ENCODE measurements at regions not wholly inside any gene's neighbourhood (a gene's known extent, or its start where the extent isn't known, plus 50 kb on each side); places are given as distances from the start of the nearest gene placed in this dataset.

DNA sequence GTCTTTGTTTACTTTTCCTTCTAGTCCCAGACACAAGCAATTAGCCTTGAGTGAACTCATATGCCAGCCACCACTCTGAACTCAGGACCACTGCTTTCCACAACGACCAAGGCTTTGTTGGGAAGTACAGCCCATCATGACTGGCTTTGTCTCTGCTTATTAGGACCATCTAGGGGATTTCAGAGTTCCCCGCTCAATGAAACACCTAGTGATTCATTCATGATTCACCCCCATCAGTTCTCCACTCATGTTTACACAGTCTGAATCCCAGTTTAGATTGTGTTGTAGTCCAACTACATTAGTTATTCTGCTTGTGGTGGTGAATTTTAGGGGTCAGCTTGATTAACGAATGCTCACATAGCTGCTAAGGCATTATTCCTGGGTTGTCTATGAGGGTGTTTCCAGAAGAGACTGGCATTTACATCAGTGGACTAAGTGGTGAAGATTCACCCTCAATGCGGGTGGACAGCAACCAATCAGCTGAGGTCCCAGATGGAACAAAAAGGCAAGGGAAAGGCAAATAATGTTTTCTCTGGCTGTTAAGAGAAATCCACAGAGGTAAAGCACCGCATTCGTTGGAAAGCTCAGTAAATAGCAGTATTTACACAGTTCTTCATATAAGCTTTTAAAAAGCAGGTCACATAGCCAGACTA is 122.7 kb downstream of the RGS21 start:
- Histone ChIP-seq H3K36me3 (ENCODE audit: control insufficient read depth in 2 of 2, extremely low read depth in 1 of 2, insufficient read depth in 2 of 2, low read length in 2 of 2) (no peaks in the 10 kb centered on the region), H3K79me2 (ENCODE audit: control insufficient read depth, insufficient read depth, low read length) (no peaks in the 10 kb centered on the region), H3K9me1 (replicated peaks; ENCODE audit: control insufficient read depth, extremely low read depth, insufficient read depth, low read length) (no peaks in the 10 kb centered on the region), H3K9me3 (replicated peaks; ENCODE audit: control insufficient read depth, insufficient read depth, low read length) (no peaks in the 10 kb centered on the region), H3K4me1 (ENCODE audit: control insufficient read depth, extremely low read depth, insufficient read depth, low read length) (peaks cover 28% of the 10 kb centered on the region), H4K20me1 (replicated peaks; ENCODE audit: control insufficient read depth, extremely low read depth, insufficient read depth, low read length) (no peaks in the 10 kb centered on the region), H3K4me2 (ENCODE audit: insufficient read depth, low read length) (no peak overlapping the region), H3K9ac (replicated peaks; ENCODE audit: extremely low read depth, insufficient read depth, low read length) (no peak overlapping the region), H2AFZ (ENCODE audit: low read depth, low read length) (peak overlapping the region; percentile 81), H3K27me3 (ENCODE audit: control insufficient read depth in 2 of 2, insufficient read depth in 2 of 2, low read length in 2 of 2) (no peaks in the 10 kb centered on the region), H3K27ac (ENCODE audit: insufficient read depth, low read depth, low read length) (peak overlapping the region; percentile 51), H3K4me3 (replicated peaks in 1 of 3; ENCODE audit: insufficient read depth in 1 of 3, low read depth in 1 of 3, low read length in 3 of 3) (no peak overlapping the region)
- DNase-seq (ENCODE audit: low read depth, low spot score) (peak; percentile 72), FAIRE-seq (peak; percentile 70)
- POLR2A ChIA-PET: no interaction called here
- BruUV-seq (replicated peaks): TSS peak; percentile 56
- intact Hi-C loops (cut with micrococcal nuclease) (loop anchor here (5.0 to 10.0 kb wide), 4 partner anchors 177 to 1805 kb away; no protein-coding TSS in a partner anchor), dilution Hi-C loops (cut with MboI; ENCODE audit: extremely low pct_ligation_motif_present, low sequenced_read_pairs) (no loop called here)
- CTCF ChIA-PET: interaction anchor here (1.7 kb wide), 1 partner anchor 118 kb away, joined by 3 read pairs; no protein-coding TSS in a partner anchor
- TF ChIP-seq POLR2A (IDR thresholded peaks at IDR 0.05; ENCODE audit: low read depth, low read length) (no peak), EZH2 (IDR thresholded peaks at IDR 0.05; ENCODE audit: borderline replicate concordance, low read depth, low read length, severe bottlenecking) (no peak), JUN (IDR thresholded peaks at IDR 0.05; ENCODE audit: borderline replicate concordance, insufficient read depth, insufficient read length, low read depth) (peak; percentile 72), FOS (IDR thresholded peaks at IDR 0.05; ENCODE audit: borderline replicate concordance, insufficient read depth, low read length) (peak; percentile 97), POLR2AphosphoS5 (IDR thresholded peaks at IDR 0.05; ENCODE audit: insufficient read depth, low read depth, low read length) (peak; percentile 55)
- TF ChIP-seq, protein P1, sequence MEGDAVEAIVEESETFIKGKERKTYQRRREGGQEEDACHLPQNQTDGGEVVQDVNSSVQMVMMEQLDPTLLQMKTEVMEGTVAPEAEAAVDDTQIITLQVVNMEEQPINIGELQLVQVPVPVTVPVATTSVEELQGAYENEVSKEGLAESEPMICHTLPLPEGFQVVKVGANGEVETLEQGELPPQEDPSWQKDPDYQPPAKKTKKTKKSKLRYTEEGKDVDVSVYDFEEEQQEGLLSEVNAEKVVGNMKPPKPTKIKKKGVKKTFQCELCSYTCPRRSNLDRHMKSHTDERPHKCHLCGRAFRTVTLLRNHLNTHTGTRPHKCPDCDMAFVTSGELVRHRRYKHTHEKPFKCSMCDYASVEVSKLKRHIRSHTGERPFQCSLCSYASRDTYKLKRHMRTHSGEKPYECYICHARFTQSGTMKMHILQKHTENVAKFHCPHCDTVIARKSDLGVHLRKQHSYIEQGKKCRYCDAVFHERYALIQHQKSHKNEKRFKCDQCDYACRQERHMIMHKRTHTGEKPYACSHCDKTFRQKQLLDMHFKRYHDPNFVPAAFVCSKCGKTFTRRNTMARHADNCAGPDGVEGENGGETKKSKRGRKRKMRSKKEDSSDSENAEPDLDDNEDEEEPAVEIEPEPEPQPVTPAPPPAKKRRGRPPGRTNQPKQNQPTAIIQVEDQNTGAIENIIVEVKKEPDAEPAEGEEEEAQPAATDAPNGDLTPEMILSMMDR (IDR thresholded peaks at IDR 0.05; ENCODE audit: extremely low read depth in 1 of 2, insufficient read depth in 1 of 2, low read depth in 1 of 2, low read length in 2 of 2): no peak

Data from endothelial cell of umbilical vein (primary cell).